ENCODE measurements at regions not wholly inside any gene's neighbourhood (a gene's known extent, or its start where the extent isn't known, plus 50 kb on each side); places are given as distances from the start of the nearest gene placed in this dataset.

- ChIA-PET RAD21 (ENCODE audit: low non-redundant PET in 1 of 2, low total read pairs in 2 of 2, uncharacterized antibody in 2 of 2, unreplicated experiment in 2 of 2) (no interaction called here), CTCF (no interaction called here), POLR2A (no interaction called here)
- Histone ChIP-seq H3K9ac (ENCODE audit: low read length) (no peak overlapping the region), H3K27me3 (ENCODE audit: insufficient read depth, low read length) (no peaks in the 10 kb centered on the region), H3K36me3 (ENCODE audit: control insufficient read depth in 1 of 2, insufficient read depth in 2 of 2, low read length in 2 of 2) (no peaks in the 10 kb centered on the region), H4K20me1 (ENCODE audit: insufficient read depth) (no peaks in the 10 kb centered on the region), H3K9me2 (ENCODE audit: insufficient read depth) (no peaks in the 10 kb centered on the region; the same call in 1 of the 2 replicates), H2AFZ (ENCODE audit: low read depth, low read length, poor library complexity, severe bottlenecking) (no peak overlapping the region), H3K4me2 (ENCODE audit: low read length) (no peak overlapping the region), H3K4me1 (ENCODE audit: control insufficient read depth in 1 of 2, insufficient read depth in 2 of 2, low read length in 2 of 2) (peaks cover 0 to 5% of the 10 kb centered on the region in 2 experiments; a peak in 1 of 4 replicates), H3K4me3 (replicated peaks in 1 of 2; ENCODE audit: low read depth in 1 of 2, low read length in 2 of 2) (no peak overlapping the region), H3K79me2 (ENCODE audit: insufficient read depth, low read length) (no peaks in the 10 kb centered on the region), H3K9me3 (ENCODE audit: control insufficient read depth in 1 of 2, insufficient read depth in 1 of 2, low read depth in 1 of 2, low read length in 2 of 2) (no peaks in the 10 kb centered on the region), H3K27ac (ENCODE audit: low read depth, low read length) (no peak overlapping the region)
- ATAC-seq: no peak
- TF ChIP-seq EGR1 (IDR thresholded peaks at IDR 0.05; ENCODE audit: low read depth): no peak
- no peak for TF ChIP-seq SIN3A (IDR thresholded peaks at IDR 0.05; ENCODE audit: low read depth)
- TF ChIP-seq ZBTB33 (IDR thresholded peaks at IDR 0.05; ENCODE audit: extremely low read depth, insufficient replicate concordance, low read length): no peak
- no peak for TF ChIP-seq POLR2AphosphoS5 (IDR thresholded peaks at IDR 0.05; ENCODE audit: low read depth, low read length)
- no peak for TF ChIP-seq ATF3 (IDR thresholded peaks at IDR 0.05)
- no peak for TF ChIP-seq SRF (IDR thresholded peaks at IDR 0.05; ENCODE audit: low read depth)
- no peak for DNase-seq (ENCODE audit: low read depth, low spot score)
- no TSS peak for BruUV-seq (replicated peaks)
- intact Hi-C loops (cut with micrococcal nuclease): no loop called here
Measured at GRCh38 chr2:62446491-62446890, 59.5 kb downstream of the TMEM17 start.

- BruUV-seq (replicated peaks): no TSS peak
- CTCF ChIA-PET: interaction anchor here (0.8 to 1.0 kb wide), 2 partner anchors 451 to 1309 kb away, joined by 3 to 5 read pairs; no protein-coding TSS in a partner anchor
Measured at GRCh38 chr2:62443886-62444285, 62.1 kb downstream of the TMEM17 start.

More at GRCh38 chr2:62443886-62444285, 62.1 kb downstream of the TMEM17 start:
- ATAC-seq (peak; percentile 36; the same call in 1 of the 2 replicates), DNase-seq (ENCODE audit: low read depth, low spot score) (no peak)
- Histone ChIP-seq H4K20me1 (ENCODE audit: insufficient read depth) (no peaks in the 10 kb centered on the region), H2AFZ (ENCODE audit: low read depth, low read length, poor library complexity, severe bottlenecking) (no peak overlapping the region), H3K36me3 (ENCODE audit: control insufficient read depth in 1 of 2, insufficient read depth in 2 of 2, low read length in 2 of 2) (no peaks in the 10 kb centered on the region), H3K4me2 (ENCODE audit: low read length) (no peak overlapping the region), H3K9me2 (ENCODE audit: insufficient read depth) (no peaks in the 10 kb centered on the region), H3K9me3 (ENCODE audit: control insufficient read depth in 1 of 2, insufficient read depth in 1 of 2, low read depth in 1 of 2, low read length in 2 of 2) (no peaks in the 10 kb centered on the region), H3K4me1 (ENCODE audit: control insufficient read depth in 1 of 2, insufficient read depth in 2 of 2, low read length in 2 of 2) (peaks cover 0 to 5% of the 10 kb centered on the region in 2 experiments; a peak in 1 of 4 replicates), H3K4me3 (replicated peaks in 1 of 2; ENCODE audit: low read depth in 1 of 2, low read length in 2 of 2) (no peak overlapping the region), H3K79me2 (ENCODE audit: insufficient read depth, low read length) (no peaks in the 10 kb centered on the region), H3K27ac (ENCODE audit: low read depth, low read length) (no peak overlapping the region), H3K9ac (ENCODE audit: low read length) (no peak overlapping the region), H3K27me3 (ENCODE audit: insufficient read depth, low read length) (no peaks in the 10 kb centered on the region)
- TF ChIP-seq SIN3A (IDR thresholded peaks at IDR 0.05; ENCODE audit: low read depth) (no peak), ZFX (IDR thresholded peaks at IDR 0.05) (no peak), CBX3 (IDR thresholded peaks at IDR 0.05; ENCODE audit: low read depth) (no peak), POLR2A (IDR thresholded peaks at IDR 0.05; ENCODE audit: borderline replicate concordance, extremely low read depth, insufficient read depth, insufficient read length) (no peak), RAD21 (IDR thresholded peaks at IDR 0.05; ENCODE audit: low read depth) (peak; percentile 33; the same call in 1 of the 2 replicates), CTCF (IDR thresholded peaks at IDR 0.05 in 2 of 3, conservative IDR thresholded peaks at IDR 0.05 in 1 of 3; ENCODE audit: borderline replicate concordance in 1 of 3, insufficient read depth in 1 of 3, low read depth in 2 of 3, low read length in 2 of 3) (peak in 1 of 3 experiments; percentile 11; a peak in 1 of 6 replicates)
- RAD21 ChIA-PET (ENCODE audit: low non-redundant PET in 1 of 2, low total read pairs in 2 of 2, uncharacterized antibody in 2 of 2, unreplicated experiment in 2 of 2): interaction anchor here in 1 of 2 experiments (0.6 to 1.6 kb wide), 2 partner anchors 111 to 451 kb away, joined by 5 read pairs; no protein-coding TSS in a partner anchor
- POLR2A ChIA-PET: interaction anchor here (1.7 kb wide), 1 partner anchor 134 kb away, joined by 5 read pairs; no protein-coding TSS in a partner anchor
- intact Hi-C loops (cut with micrococcal nuclease): no loop called here

Data from HCT116 (cell line).